DMS153 treated with DMSO at 0.1 percent for 48 hours (cell line): ENCODE measurements at regions not wholly inside any gene's neighbourhood (a gene's known extent, or its start where the extent isn't known, plus 50 kb on each side); places are given as distances from the start of the nearest gene placed in this dataset.

Experiments used
- DNase-seq: peaks from one replicate; lab custom pipeline; 2025; ENCODE audit not compliant: unreplicated experiment; lab: John Stamatoyannopoulos, UW

DNA sequence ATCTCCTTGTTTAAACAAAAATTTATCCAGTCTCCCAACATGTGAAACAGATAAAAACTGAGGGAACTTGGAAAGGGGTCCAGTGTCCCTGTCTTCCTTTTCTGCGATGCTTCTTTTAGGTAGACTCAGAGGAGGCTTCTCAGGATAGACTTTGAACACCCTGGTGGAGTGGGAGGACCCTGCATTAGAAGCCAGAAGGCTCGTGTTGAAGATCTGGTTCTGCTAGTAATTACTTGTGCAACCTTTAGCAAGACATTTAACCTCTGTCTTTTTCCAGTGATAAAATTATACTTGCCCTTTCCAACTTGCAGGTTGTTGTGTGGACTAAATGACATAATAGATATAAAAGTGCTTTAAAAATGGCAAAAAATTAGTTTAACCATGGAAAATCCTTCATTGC lies 67.1 kb upstream of the PREP start:
- DNase-seq, result no peak

DNA sequence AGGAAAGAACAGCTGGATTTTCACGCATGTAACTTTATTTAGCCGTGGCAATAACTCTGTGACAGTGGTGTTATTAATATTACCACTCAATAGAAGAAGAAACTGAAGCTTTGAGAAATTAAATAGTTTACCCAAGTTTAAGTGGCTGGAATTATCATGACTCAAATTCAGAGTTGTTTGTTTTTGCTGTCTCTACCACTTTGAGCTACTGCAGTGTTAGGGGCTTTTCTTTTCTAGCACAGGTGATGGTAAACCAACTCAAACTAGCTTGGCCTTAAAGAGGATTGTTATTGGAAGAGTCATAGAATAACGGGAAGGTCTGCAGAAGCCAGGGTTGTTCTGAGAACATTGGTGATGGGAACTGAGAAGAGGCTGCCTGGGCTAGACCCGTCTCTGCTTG lies 66.0 kb upstream of the PREP start:
- DNase-seq, result no peak

DNA sequence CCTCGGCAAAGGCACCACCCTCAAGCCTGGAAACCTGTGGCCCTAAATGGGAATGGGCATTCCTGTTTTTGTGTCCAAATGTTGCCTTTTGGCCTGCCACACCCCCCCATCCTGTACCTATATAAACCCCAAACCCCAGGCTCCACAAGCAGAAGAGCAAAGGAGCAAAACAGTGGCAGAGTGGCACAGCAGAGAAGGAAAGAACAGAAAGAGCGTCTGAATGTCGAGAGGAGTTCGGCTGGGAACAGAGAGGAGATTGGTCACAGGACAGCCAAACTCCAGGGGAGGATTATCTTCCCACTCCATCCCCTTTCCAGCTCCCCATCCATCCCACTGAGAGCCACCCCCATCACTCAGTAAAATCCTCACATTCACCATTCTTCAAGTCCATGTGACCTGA lies 58.0 kb upstream of the PREP start:
- DNase-seq, result no peak

DNA sequence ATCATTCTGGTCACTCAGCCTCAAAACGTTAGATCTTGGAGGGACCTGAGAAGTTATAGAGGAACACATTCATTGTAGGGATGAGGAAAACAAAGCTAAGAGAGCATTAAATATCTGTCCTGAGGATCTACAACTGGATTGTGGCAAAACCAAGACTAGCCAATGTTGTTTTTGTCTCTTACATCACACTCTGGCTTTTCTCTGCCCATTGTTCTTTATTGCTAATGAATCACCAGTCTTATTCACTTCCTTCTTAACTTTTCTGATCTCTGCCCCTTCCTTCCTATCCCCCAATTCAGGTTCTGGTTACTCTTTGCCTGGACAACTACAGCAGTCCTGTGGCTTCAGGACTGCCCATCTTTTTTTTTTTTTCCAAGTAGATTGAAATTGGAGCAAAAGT lies 57.0 kb upstream of the PREP start:
- no peak for DNase-seq

DNA sequence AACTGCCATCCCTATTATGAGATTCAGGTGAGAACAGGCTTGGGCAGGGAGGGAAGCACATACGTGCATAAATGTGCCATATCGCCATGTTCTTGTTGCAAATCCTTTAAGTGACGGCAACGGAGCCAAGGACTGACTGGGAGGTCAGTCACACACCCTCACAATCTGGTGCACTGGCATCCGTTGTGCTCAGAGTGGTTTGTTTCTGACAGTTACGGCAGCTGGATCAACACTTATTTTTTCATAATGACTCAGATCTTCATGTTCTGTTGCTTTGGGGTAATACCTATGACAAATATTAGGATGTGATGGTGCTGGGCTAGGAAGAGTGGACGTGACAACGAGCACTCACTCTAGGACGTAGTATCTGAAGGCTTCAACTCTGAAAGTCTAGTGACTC lies 56.2 kb upstream of the PREP start:
- no peak for DNase-seq

DNA sequence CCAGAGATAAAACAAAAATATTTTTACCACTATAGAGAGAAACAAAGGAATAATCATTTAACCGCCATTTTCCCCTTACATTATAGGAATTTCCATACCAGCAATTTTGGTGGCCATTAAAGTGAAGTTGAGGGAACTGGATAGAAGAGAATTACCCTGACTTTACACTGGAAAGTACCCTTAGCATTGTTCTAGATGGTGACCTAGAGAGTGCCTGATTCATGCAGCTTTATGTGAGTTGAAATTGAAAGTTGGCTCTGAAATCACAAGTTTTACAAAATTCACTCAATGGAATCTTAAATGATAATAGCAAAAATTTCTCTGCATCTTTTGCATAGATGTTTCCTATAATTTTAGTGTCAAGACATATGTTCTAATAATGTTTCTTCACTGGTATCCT lies 55.7 kb upstream of the PREP start:
- DNase-seq, result no peak

DNA sequence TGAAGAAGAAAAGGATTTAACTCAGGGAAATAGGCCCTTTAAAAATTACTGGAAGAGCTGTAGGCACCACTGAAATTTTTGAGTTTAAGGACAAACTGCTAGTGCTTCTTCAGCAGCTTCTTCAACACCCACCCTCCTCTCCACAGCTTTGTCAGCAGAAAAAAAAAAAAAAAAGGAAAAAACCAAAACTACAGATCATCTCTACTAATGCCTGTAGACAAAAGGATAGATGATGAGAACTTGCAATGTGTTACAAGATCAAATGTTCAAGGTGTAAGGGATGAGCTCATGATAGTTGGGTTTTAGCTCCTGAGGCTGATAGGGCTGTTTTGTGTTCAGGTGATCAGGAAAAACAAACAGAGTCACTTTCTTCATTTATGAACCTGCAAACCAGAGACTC lies 55.2 kb upstream of the PREP start:
- DNase-seq, result no peak

DNA sequence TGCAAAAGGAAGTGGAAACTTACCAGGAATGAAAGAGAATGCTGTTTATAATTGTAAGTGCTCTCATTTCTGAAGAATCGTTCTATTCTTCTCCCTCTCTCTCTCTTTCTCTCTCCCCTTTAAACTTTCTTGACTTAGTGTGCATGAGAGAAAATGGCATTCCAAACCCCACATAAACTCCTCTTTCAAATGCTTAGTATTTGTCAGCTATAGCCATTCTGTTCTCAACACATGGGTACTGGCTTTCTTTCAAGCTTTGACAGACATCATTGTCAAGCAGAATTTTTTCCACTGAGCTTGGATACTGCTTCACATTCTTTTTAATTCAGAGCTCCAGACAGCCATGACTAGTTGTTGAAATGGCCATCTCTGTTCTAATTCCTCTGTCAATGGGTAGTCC lies 51.1 kb upstream of the PREP start:
- no peak for DNase-seq

DNA sequence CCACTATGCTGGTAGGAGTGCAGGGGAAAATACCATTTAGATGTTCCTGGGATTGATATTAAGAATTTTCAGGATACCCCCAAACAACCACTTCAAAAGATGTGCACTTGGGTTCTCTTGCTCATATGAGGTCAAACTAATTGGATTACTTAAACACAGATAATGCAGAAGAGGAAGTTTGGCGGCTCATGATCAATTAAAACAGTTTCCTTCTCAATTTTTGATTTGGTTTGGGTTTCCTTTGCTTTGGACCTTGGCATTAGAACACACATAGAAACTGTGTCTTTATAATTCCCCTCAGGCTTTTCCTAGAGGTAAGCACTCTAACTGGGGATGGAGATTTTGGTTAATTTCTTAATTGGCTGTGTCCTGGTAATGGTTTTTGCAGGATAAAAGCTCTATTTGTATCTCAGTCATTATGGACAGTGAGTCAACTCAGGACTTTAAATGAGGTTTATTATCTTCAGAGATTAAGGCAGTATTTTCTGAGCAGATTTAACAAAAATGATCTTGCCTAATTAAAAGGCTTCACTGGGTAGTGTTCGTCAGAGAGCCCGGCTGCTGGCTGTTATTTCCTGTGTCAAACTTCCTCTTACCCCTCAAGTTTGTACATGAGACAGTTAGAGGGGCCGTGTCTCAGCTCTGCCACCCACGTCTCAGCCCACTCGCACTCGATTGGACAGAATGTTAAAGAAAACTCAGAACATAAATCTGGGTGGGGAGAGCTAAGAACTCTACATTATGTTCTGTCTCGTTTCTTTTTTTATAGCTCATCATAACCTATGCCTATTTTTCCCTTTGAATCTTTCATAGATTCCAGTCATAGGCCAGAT lies 50.3 kb upstream of the PREP start:
- DNase-seq, result no peak
